H1 (cell line): ENCODE measurements at regions not wholly inside any gene's neighbourhood (a gene's known extent, or its start where the extent isn't known, plus 50 kb on each side); places are given as distances from the start of the nearest gene placed in this dataset.

Source experiments
- CTCF ChIA-PET: fragments of 300-600 bp; sonication (Branson Sonifier 250); formaldehyde crosslinking; loops from one replicate; lab custom pipeline; 2021; ENCODE audit not compliant: partially characterized antibody; lab: Charles Lee
- POLR2A ChIA-PET: fragments of 300-600 bp; sonication (Branson Sonifier 250); formaldehyde crosslinking; loops from one replicate; lab custom pipeline; 2021; ENCODE audit warnings: inconsistent platforms; ENCODE audit not compliant: partially characterized antibody; lab: Charles Lee
- DNase-seq, 2 experiments: peaks; one replicate each; pipeline versions ENCODE4 v3.0.0 to v3.0.0-alpha.2; 2010 to 2022; ENCODE audit warnings: low spot score in 2 of 2, low read depth in 1 of 2, mixed read lengths in 1 of 2
- FAIRE-seq: peaks from 2 replicates; lab custom pipeline; 2011; peaks lifted over from hg19 to GRCh38; lab: Jason Lieb, UNC
- H2AFZ ChIP-seq: 2 replicates; pipeline ENCODE4 v1.8.1; 2012; ENCODE audit warnings: low read length, inconsistent platforms
- H2AK5ac ChIP-seq: 2 replicates; pipeline ENCODE4 v1.6.1; 2013; ENCODE audit warnings: low read depth, low read length
- H2BK120ac ChIP-seq: replicated peaks from 2 replicates; pipeline ENCODE3; 2013; ENCODE audit warnings: low read depth, low read length, inconsistent platforms
- H2BK12ac ChIP-seq: 2 replicates; pipeline ENCODE4 v1.6.1; 2013; ENCODE audit warnings: low read depth, low read length
- H2BK15ac ChIP-seq: 2 replicates; pipeline ENCODE4 v1.6.1; 2013; ENCODE audit warnings: low read length
- H2BK20ac ChIP-seq: 2 replicates; pipeline ENCODE4 v1.6.1; 2013; ENCODE audit warnings: low read length
- H2BK5ac ChIP-seq: 2 replicates; pipeline ENCODE4 v1.6.1; 2013; ENCODE audit warnings: low read depth, low read length
- H3K14ac ChIP-seq: 2 replicates; pipeline ENCODE4 v1.6.1; 2013; ENCODE audit warnings: inconsistent platforms; ENCODE audit not compliant: insufficient read length
- H3K18ac ChIP-seq: 2 replicates; pipeline ENCODE4 v1.6.1; 2013; ENCODE audit warnings: low read length; ENCODE audit errors: extremely low read depth
- H3K23ac ChIP-seq: 2 replicates; pipeline ENCODE4 v1.6.1; 2013; ENCODE audit warnings: inconsistent platforms; ENCODE audit not compliant: insufficient read length
- H3K23me2 ChIP-seq: 2 replicates; pipeline ENCODE4 v1.6.1; 2013; ENCODE audit warnings: low read depth, low read length
- H3K27ac ChIP-seq: 2 replicates; pipeline ENCODE4 v1.6.1; 2011; ENCODE audit warnings: low read depth, low read length, inconsistent platforms
- H3K27me3 ChIP-seq, 4 experiments: replicated peaks in 1 of 4; 1 replicate in 1 of 4; 2 replicates in 3 of 4; pipeline versions ENCODE4 v1.6.1 to v1.8.1; 2011 to 2013; ENCODE audit warnings: low read length in 3 of 4, mild to moderate bottlenecking in 3 of 4, inconsistent platforms in 2 of 4, mixed read lengths in 2 of 4, moderate library complexity in 1 of 4; ENCODE audit not compliant: control insufficient read depth in 3 of 4, insufficient read depth in 3 of 4; ENCODE audit errors: extremely low read depth in 1 of 4
- H3K36me3 ChIP-seq, 4 experiments: 2 replicates each; pipeline versions ENCODE4 v1.6.1 to v1.8.1; 2011 to 2013; ENCODE audit warnings: mild to moderate bottlenecking in 4 of 4, low read length in 3 of 4, moderate library complexity in 2 of 4, control low read depth in 1 of 4, inconsistent platforms in 1 of 4; ENCODE audit not compliant: insufficient read depth in 4 of 4, control insufficient read depth in 2 of 4
- H3K4ac ChIP-seq: replicated peaks from 2 replicates; pipeline ENCODE3; 2013; ENCODE audit warnings: low read length, low read depth, mixed read lengths, inconsistent platforms; ENCODE audit not compliant: insufficient read length
- H3K4me1 ChIP-seq, 4 experiments: replicated peaks in 1 of 4; 1 replicate in 1 of 4; 2 replicates in 3 of 4; pipeline versions ENCODE4 v1.6.1 to v1.8.1; 2011 to 2013; ENCODE audit warnings: low read length in 3 of 4, inconsistent platforms in 2 of 4, mixed read lengths in 1 of 4; ENCODE audit not compliant: insufficient read depth in 4 of 4, control insufficient read depth in 3 of 4
- H3K4me2 ChIP-seq, 2 experiments: 2 replicates each; pipeline versions ENCODE4 v1.6.1 to v1.8.1; 2011 to 2013; ENCODE audit warnings: low read depth in 2 of 2, low read length in 2 of 2, control low read depth in 1 of 2, inconsistent platforms in 1 of 2, mild to moderate bottlenecking in 1 of 2; ENCODE audit not compliant: insufficient read depth in 1 of 2
- H3K4me3 ChIP-seq, 4 experiments: fragments of 200-600, 300-600 bp in 1 of 4; sonication (generic), shearing (Covaris generic), sonication (Bioruptor Twin) in 1 of 4; 2 replicates each; pipeline versions ENCODE4 v1.5.1 to v1.8.1; 2011 to 2016; ENCODE audit warnings: low read length in 4 of 4, low read depth in 3 of 4, control low read depth in 2 of 4, inconsistent platforms in 2 of 4, mild to moderate bottlenecking in 2 of 4, mixed read lengths in 1 of 4, moderate library complexity in 1 of 4; ENCODE audit not compliant: insufficient read depth in 2 of 4; ENCODE audit errors: extremely low read depth in 1 of 4
- H3K56ac ChIP-seq: replicated peaks from 2 replicates; pipeline ENCODE3; 2013; ENCODE audit warnings: low read depth, mild to moderate bottlenecking, mixed read lengths, low read length, inconsistent platforms; ENCODE audit not compliant: insufficient read length
- H3K79me1 ChIP-seq: 2 replicates; pipeline ENCODE4 v1.6.1; 2013; ENCODE audit warnings: low read depth, low read length, control low read depth
- H3K79me2 ChIP-seq, 2 experiments: 2 replicates each; pipeline versions ENCODE4 v1.6.1 to v1.8.1; 2012 to 2013; ENCODE audit warnings: low read length in 2 of 2, mild to moderate bottlenecking in 2 of 2, inconsistent platforms in 1 of 2; ENCODE audit not compliant: insufficient read depth in 2 of 2, control insufficient read depth in 1 of 2
- H3K9ac ChIP-seq, 4 experiments: replicated peaks in 1 of 4; 1 replicate in 1 of 4; 2 replicates in 3 of 4; pipeline versions ENCODE4 v1.6.1 to v1.8.1; 2011 to 2013; ENCODE audit warnings: low read depth in 3 of 4, low read length in 3 of 4, control low read depth in 2 of 4, mild to moderate bottlenecking in 2 of 4, moderate library complexity in 2 of 4, inconsistent platforms in 1 of 4; ENCODE audit errors: extremely low read depth in 1 of 4
- H3K9me3 ChIP-seq, 2 experiments: 2 replicates each; pipeline versions ENCODE4 v1.6.1 to v1.8.1; 2012 to 2013; ENCODE audit warnings: mild to moderate bottlenecking in 2 of 2, moderate library complexity in 2 of 2, control low read depth in 1 of 2, inconsistent platforms in 1 of 2, low read depth in 1 of 2, low read length in 1 of 2, mixed read lengths in 1 of 2; ENCODE audit not compliant: insufficient read depth in 2 of 2
- H4K20me1 ChIP-seq, 2 experiments: replicated peaks in 1 of 2; 2 replicates each; pipeline versions ENCODE3 to v1.8.1; 2011 to 2013; ENCODE audit warnings: inconsistent platforms in 2 of 2, low read length in 2 of 2, mild to moderate bottlenecking in 1 of 2; ENCODE audit not compliant: insufficient read depth in 2 of 2, control insufficient read depth in 1 of 2
- H4K5ac ChIP-seq: 2 replicates; pipeline ENCODE4 v1.6.1; 2013; ENCODE audit warnings: low read length, low read depth, mixed read lengths, inconsistent platforms; ENCODE audit not compliant: insufficient read length
- H4K8ac ChIP-seq: 2 replicates; pipeline ENCODE4 v1.8.0; 2013; ENCODE audit warnings: mild to moderate bottlenecking, moderate library complexity, low read length, inconsistent platforms; ENCODE audit not compliant: insufficient read depth; ENCODE audit errors: extremely low read depth
- H4K91ac ChIP-seq: replicated peaks from 2 replicates; pipeline ENCODE3; 2013; ENCODE audit warnings: low read length, mixed read lengths, inconsistent platforms; ENCODE audit not compliant: insufficient read length
- ATF3 ChIP-seq: IDR thresholded peaks from 2 replicates; pipeline ENCODE4 v1.6.1; 2011; ENCODE audit warnings: low read depth, mild to moderate bottlenecking, low read length; ENCODE audit not compliant: insufficient read depth
- CBX8 ChIP-seq: fragments of 300-800, 300-1000 bp; sonication (generic); IDR thresholded peaks from 2 replicates; pipeline ENCODE4 v1.7.1; 2016; ENCODE audit warnings: low read depth, low read length, borderline replicate concordance
- CTBP2 ChIP-seq: IDR thresholded peaks from 2 replicates; pipeline ENCODE4 v1.7.0; 2011; ENCODE audit warnings: borderline replicate concordance, mild to moderate bottlenecking, moderate library complexity, mixed read lengths, low read length; ENCODE audit not compliant: insufficient read depth, insufficient read length
- E2F6 ChIP-seq: IDR thresholded peaks from 2 replicates; pipeline ENCODE4 v1.6.1; 2012; ENCODE audit warnings: inconsistent platforms
- GTF2F1 ChIP-seq: IDR thresholded peaks from 2 replicates; pipeline ENCODE4 v1.6.1; 2012; ENCODE audit warnings: low read depth, low read length, improper control_type of control experiment, borderline replicate concordance
- KDM5A ChIP-seq: fragments of 200-600 bp; IDR thresholded peaks from 2 replicates; pipeline ENCODE4 v1.7.1; 2012; ENCODE audit warnings: mild to moderate bottlenecking, low read length, inconsistent platforms, mixed read lengths
- NRF1 ChIP-seq: IDR thresholded peaks from 2 replicates; pipeline ENCODE4 v1.6.1; 2011; ENCODE audit warnings: mild to moderate bottlenecking, low read depth, low read length, improper control_type of control experiment
- POLR2AphosphoS5 ChIP-seq: IDR thresholded peaks from 2 replicates; pipeline ENCODE4 v1.6.1; 2011; ENCODE audit warnings: low read depth, low read length
- RNF2 ChIP-seq: fragments of 200-900, 300-1000 bp; sonication (generic); IDR thresholded peaks from 2 replicates; pipeline ENCODE4 v1.7.1; 2016; ENCODE audit warnings: borderline replicate concordance, low read depth, mild to moderate bottlenecking, antibody characterized with exemption, low read length; ENCODE audit not compliant: poor library complexity, severe bottlenecking; ENCODE audit errors: missing control alignments
- SP1 ChIP-seq: IDR thresholded peaks from 2 replicates; pipeline ENCODE4 v1.6.1; 2011; ENCODE audit warnings: low read depth, low read length
- SRF ChIP-seq: IDR thresholded peaks from 2 replicates; pipeline ENCODE4 v1.6.1; 2011; ENCODE audit warnings: mild to moderate bottlenecking, low read depth, low read length, moderate library complexity
- SUZ12 ChIP-seq: fragments of 200-600 bp; sonication (generic); IDR thresholded peaks from 2 replicates; pipeline ENCODE4 v1.6.1; 2012; ENCODE audit warnings: mild to moderate bottlenecking, inconsistent platforms, low read length, moderate library complexity, mixed read lengths
- ZNF274 ChIP-seq: IDR thresholded peaks from 2 replicates; pipeline ENCODE4 v1.7.0; 2012; ENCODE audit warnings: low read length, borderline replicate concordance; ENCODE audit errors: extremely low read depth
- WGBS, 2 experiments: shearing (Covaris generic) in 1 of 2; methylation state at CpG; one replicate each; pipeline versions ENCODE4 v1.1.6 to v1.1.7; 2013 to 2015; ENCODE audit warnings: low lambda C conversion rate in 2 of 2, mixed read lengths in 2 of 2, inconsistent platforms in 1 of 2, low coverage in 1 of 2, missing lambda C conversion rate in 1 of 2; ENCODE audit not compliant: insufficient replicate concordance in 2 of 2, insufficient coverage in 1 of 2, insufficient read length in 1 of 2; ENCODE audit errors: extremely low coverage in 1 of 2, missing lambda C conversion rate in 1 of 2; 5-methylcytosine and 5-hydroxymethylcytosine counted together

- no peak overlapping the region for H3K18ac ChIP-seq
- H2BK5ac ChIP-seq: no peak overlapping the region
- H2BK15ac ChIP-seq: no peak overlapping the region
- H3K14ac ChIP-seq: no peak overlapping the region
- H4K20me1 ChIP-seq: no peaks in the 10 kb centered on the region
- peaks cover 0 to 8% (median 6%) of the 10 kb centered on the region in 4 experiments; a peak in 2 of 7 replicates for H3K4me1 ChIP-seq
- no peak overlapping the region for H3K27ac ChIP-seq
- H3K4me2 ChIP-seq: no peak overlapping the region
- DNase-seq: no peak
- no peak overlapping the region for H2AK5ac ChIP-seq
- no peaks in the 10 kb centered on the region for H3K36me3 ChIP-seq
- no peak overlapping the region for H2BK12ac ChIP-seq
- CTCF ChIA-PET: no interaction called here
- no peak overlapping the region for H2BK120ac ChIP-seq
- no peaks in the 10 kb centered on the region for H3K79me1 ChIP-seq
- no peaks in the 10 kb centered on the region for H3K79me2 ChIP-seq
- H3K9me3 ChIP-seq: no peaks in the 10 kb centered on the region
- POLR2A ChIA-PET: no interaction called here
- no peak overlapping the region for H4K5ac ChIP-seq
- 88% methylated on average over 6 of the region's 6 CpGs; no CpG with 5 or more reads in 1 of the 2 experiments for WGBS, 2 experiments
- no peaks in the 10 kb centered on the region; the same call in 1 of the 2 replicates for H3K23me2 ChIP-seq
- H3K4ac ChIP-seq: no peak overlapping the region
- H3K27me3 ChIP-seq: no peaks in the 10 kb centered on the region; a peak in 2 of 7 replicates
- no peak overlapping the region; the same call in 1 of the 2 replicates for H4K8ac ChIP-seq
- no peak overlapping the region for H2BK20ac ChIP-seq
- H4K91ac ChIP-seq: no peak overlapping the region
- H3K23ac ChIP-seq: no peak overlapping the region
- no peak overlapping the region for H3K56ac ChIP-seq
- no peak overlapping the region for H2AFZ ChIP-seq
- no peak overlapping the region for H3K4me3 ChIP-seq
- H3K9ac ChIP-seq: no peak overlapping the region
- no peak for FAIRE-seq
- no peak for TF ChIP-seq ATF3
- TF ChIP-seq SP1: no peak
- no peak for TF ChIP-seq CBX8
- TF ChIP-seq CTBP2: no peak
- no peak for TF ChIP-seq POLR2AphosphoS5
- no peak for TF ChIP-seq ZNF274
- TF ChIP-seq RNF2: no peak
- no peak for TF ChIP-seq KDM5A
- no peak for TF ChIP-seq SRF
- TF ChIP-seq SUZ12: no peak
- TF ChIP-seq E2F6: no peak
- no peak for TF ChIP-seq NRF1
- no peak for TF ChIP-seq GTF2F1
Observed at GRCh38 chr1:30051777-30052176, 671.6 kb downstream of the MATN1 start.
